ENCODE measurements at regions not wholly inside any gene's neighbourhood (a gene's known extent, or its start where the extent isn't known, plus 50 kb on each side); places are given as distances from the start of the nearest gene placed in this dataset.
"Not testable (repeated sequence)": the region's sequence is repeated elsewhere in the genome, so short reads cannot be mapped to it uniquely, and the experiment has no call there.

DNA sequence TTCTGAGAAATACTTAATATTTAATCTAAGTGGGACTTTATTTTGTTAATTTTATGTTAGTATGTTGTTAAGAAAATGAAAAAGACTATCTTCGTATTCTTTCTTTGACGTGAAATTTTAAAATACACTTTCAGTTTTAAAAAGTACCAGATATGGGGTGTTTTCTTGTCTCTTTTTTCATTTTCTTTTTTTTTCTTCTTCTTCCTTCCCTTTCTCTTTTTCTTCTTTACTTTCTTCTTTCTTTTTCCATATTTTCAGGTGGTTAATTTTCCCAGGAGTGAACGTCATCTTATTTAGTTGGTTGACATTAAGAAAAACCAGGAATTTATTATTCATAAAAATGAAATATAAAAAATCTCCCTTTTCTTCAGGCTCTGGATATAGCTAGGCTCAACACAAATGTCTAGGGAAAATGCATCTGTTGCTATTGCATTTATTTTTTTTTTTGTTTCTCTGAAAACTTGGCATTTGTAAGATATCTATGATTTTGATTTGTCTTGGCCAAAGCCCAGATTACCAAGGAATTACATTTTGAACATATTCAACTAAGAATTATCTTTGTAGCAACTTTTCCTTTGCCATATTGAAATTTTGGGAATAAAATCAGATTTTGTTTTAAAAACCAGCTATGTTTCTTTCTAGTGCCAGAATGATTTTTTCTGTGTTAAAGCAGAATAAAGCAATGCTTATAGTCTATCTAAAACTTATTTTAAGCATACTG, 241.3 kb upstream of the FOXP2 start:
- no peak for DNase-seq

DNA sequence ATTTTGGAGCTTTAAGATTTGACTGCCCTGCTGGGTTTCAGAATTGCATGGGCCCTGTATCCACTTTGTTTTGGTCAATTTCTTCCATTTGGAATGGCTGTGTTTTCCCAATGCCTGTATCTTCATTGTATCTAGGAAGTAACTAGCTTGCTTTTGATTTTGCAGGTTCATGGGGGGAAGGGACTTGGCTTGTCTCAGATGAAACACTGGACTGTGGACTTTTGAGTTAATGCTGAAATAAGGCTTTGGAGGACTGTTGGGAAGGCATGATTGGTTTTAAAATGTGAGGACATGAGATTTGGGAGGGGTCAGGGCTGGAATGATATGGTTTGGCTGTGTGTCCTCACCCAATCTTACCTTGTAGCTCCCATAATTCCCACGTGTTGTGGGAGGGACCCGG, 245.2 kb upstream of the FOXP2 start:
- DNase-seq = not testable (repeated sequence)

DNA sequence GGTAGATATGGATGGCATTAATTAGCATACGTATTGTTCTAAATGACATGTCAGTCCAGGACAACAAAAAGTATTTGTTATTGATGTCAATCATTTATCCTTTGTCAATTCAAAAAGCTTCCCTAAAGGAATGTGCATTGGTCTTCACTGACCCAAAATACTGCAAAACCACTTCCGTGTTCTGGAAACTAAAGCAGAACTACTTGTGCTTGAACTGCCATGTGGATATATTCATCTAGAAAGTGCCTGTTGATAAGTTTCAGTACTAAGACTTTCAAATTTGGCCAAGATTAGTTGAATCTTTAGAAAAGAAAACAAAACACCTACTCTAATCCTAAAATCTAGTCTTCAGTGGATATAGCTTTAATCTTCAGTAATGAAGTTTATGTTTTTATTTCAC, 242.1 kb upstream of the PPP1R3A start:
- no peak for DNase-seq

GRCh38 chr7:114158854-114159253, 240.0 kb upstream of the PPP1R3A start:
- no peak for DNase-seq

GRCh38 chr7:114158275-114158674, 239.5 kb upstream of the PPP1R3A start:
- DNase-seq = no peak

DNA sequence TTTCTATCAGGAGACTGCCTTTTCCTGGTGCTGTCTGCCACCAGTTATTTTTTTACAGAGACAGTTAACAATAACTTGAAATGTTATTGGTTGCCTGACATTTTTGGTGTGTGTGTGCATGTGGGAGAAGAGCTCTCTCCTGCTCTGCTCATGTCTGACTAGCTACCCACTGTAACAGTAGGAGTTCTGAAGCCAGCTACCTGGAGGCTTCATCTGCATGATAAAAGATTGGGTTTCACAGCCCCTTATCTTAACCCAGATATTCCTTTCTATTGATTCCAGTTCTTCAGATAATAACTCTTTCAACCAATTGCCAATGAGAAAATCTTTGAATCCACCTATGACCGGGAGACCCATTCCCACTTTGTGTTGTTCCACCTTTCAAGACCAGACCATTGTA, 237.4 kb upstream of the PPP1R3A start:
- no peak for DNase-seq

DNA sequence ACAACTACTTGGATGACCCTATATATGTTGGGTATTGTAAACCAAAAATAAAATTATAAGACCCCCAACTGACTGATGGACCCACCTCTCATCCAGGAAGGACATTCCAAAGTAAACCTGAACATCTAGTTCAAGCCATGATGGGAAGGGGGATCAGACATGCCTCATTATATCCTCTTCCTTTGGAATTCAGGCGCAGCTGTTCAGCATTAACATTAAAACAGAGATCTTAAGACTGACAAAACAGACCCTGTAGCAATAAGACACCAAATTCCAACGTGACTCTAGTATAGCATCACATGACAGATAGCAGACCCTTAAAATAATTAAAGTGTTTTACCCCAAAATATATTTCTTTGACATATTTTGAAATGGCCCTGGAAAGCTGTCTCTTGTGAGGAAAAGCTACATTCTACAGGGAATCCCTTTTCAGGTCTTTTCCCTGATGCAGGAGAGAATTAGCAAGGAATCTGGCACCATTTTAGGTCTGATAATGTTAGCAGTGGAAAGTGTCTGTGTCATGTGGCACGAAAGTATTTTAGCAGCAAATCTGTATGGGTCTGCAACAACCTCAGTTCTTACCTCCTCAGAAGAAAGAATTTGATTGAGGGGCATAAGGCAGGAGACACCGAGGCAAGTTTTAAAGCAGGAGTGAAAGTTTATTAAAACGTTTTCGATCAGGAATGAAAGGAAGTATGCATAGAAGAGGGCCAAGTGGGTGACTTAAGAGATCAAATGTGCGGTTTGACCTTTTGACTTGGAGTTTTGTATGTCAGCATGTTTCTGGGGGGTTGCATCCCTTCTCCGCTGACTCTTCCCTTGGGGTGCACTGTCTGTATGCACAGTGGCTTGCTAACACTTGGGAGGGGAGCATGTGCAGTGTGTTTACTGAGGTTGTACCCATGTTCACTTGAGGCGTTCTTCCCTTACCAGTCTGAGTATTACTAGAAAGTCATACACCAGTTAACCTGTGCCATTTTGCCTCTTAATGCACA, 236.6 kb upstream of the PPP1R3A start:
- DNase-seq = no peak

DNA sequence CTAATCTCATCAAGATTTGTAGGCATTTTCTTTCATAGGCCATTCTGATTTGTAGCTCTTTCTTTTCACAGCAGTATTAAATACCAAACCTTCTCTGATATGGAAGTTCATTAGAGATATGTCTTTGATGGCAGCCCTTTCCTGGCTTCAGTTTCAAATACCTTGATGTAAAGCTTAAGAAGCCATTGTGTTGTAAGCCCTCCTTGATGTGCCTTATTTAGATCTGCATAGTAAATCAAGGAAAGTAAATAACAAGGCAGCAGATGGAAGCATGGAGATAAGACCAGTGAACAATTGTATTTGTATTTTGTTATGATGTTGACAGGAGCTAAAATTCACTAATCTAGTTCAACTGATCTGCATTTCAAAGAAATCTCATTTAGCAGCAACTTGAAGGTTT, 234.9 kb upstream of the PPP1R3A start:
- DNase-seq = no peak

GRCh38 chr7:114152314-114152938, 233.6 kb upstream of the PPP1R3A start:
- no peak for DNase-seq

DNA sequence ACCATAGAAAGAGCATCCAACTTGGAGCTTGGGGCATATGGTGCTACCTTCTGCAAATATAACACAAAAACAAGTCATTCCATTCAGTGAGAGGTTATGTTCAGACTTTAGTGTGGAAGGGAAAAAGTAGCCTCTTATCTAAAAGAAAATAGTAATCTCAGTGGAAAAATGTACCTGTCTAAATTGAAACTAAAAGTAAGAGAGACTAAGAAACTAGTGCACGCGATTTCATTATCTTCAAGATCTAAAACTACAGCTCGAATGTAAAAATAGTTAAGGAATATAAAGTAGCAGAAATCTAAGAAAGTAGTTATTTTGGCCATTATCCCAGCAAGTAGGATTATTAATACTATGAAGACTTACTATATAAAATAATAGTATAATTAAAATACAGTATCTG, 233.0 kb upstream of the PPP1R3A start:
- DNase-seq = no peak

DNA sequence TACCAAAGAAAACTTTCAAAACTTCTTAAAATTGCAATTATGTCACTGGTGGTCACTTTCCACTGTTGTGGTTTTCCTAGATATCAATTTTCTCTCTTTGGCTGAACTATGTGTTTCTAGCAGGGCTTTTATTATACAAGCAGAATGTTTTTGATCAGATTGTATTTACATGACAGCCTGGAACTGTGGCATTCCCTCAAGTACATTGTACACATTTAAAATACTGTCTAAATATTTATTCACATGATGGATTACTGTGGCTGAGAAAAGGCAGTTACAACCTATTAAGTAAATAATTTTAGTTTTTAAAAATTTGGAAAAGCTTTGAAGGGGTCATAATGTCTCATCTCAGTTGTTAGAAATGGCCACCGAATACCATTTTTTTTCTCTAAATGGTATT, 231.9 kb upstream of the PPP1R3A start:
- DNase-seq = no peak

- no peak for DNase-seq
Measured at GRCh38 chr7:114148779-114149178, 230.0 kb upstream of the PPP1R3A start.

DNA sequence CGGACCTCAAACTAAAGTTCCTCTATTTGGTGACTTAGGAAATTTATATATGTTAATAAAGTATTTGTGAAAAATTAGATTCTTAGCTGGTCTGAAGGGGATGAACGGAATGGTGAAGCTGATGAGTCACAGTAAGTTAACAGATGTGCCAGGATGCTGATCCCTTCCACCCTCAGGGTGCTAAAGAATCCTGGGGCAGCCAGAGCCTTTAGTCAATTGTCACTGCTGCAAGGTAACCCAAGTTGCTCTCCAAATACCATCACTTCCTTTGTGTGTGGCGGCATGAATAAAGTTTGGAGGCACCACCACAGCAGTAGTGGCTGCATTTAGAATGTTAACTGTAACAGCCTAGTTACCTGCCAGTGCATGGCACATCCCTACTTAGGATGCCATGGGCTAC, 222.6 kb upstream of the PPP1R3A start:
- DNase-seq = no peak

GRCh38 chr7:114140561-114140960, 221.8 kb upstream of the PPP1R3A start:
- DNase-seq = no peak

DNA sequence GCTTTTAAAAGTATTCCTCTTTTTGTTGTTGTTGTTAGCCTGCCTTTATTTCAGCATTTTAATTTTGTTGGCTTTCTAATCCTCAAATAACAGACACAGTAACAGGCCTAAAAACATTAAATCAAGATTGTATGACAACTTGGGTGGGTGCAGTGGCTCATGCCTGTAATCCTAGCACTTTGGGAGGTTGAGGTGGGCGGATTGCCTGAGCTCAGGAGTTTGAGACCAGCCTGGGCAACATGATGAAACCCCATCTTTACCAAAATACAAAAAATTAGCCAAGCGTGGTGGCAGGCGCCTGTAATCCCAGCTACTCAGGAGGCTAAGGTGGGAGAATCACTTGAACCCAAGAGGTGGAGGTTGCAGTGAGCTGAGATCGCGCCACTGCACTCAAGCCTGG, 220.9 kb upstream of the PPP1R3A start:
- not testable (repeated sequence) for DNase-seq

- DNase-seq = no peak
Measured at GRCh38 chr7:114138587-114138986, 219.8 kb upstream of the PPP1R3A start.

DNA sequence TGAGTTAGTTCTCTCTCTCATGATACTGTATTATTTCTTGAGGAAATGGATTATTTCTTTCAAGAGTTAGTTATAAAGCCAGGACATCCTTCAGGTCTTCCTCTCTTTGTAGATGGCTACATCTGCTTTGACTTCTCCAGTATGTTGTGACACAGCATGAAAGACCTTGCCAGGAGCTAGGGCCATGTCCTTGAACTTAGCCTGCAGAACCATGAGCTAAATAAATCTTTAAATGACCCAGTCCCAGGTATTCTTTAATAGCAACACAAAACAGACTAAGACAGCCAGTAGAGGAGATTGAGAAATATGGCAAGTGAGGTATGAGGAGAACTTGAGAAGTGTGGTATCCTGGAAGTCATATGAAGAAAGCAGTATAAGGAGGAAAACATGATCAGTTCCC, 214.9 kb upstream of the PPP1R3A start:
- DNase-seq = no peak

GRCh38 chr7:114130866-114131265, 212.1 kb upstream of the PPP1R3A start:
- DNase-seq = no peak

GRCh38 chr7:114128880-114129279, 210.1 kb upstream of the PPP1R3A start:
- no peak for DNase-seq

DNA sequence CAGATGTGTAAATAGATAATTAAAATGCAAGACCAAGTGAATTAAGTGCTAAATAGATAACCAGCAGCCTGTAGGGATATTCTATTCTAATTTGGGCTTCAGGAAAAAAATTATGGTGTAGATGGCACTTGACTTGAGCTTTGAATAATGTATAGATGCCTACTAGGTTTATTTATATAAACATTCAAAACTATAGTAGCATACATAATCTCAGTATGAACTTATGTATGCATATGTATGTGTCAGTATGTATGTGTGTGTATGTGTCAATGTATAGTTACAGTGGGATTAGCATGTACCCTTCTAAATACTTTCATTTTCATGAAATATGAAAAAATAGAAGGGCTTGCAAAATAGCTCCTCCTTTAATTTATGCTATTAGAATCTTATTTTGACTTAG, 207.3 kb upstream of the PPP1R3A start:
- DNase-seq = no peak

DNA sequence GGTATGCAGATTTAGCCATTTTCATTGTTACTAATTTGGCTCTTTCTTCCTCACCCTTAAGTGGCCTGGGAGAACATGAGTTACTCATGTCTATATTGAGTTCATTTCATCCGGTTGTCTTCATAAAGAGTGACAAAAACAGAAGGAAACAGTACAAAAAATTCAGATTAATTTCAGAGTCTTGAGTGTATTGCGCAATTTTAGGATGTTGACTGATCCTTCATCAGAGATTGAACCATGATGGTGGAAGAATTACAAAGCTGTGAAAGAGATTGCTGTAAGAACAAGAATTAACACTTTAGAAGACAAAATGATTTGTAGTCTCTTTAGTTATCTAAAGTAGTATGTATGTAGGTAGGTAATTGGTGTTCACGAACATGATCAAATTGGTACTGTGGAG, 194.0 kb upstream of the PPP1R3A start:
- no peak for DNase-seq

DNA sequence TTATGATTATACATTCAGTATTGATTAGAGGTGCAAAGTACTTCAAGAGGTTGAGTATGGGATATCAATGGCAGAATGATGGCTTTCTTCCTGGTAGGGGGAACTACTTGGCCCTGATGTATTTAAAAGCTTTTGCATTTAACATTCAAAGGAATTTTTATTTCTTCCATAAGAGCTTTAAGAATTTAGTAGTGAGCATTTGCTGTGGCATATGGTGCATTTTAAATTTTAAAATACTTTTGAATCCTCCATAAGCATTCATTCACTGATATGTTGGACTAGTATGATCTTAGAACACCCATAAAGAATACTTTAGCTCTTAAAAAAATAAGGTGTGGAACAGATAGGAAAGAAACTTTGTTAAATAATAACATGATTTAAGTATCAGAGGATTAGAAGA, 191.9 kb upstream of the PPP1R3A start:
- no peak for DNase-seq

- no peak for DNase-seq
Measured at GRCh38 chr7:114109721-114110120, 190.9 kb upstream of the PPP1R3A start.

- no peak for DNase-seq
Measured at GRCh38 chr7:114109304-114109703, 190.5 kb upstream of the PPP1R3A start.
